ENCODE measurements at regions not wholly inside any gene's neighbourhood (a gene's known extent, or its start where the extent isn't known, plus 50 kb on each side); places are given as distances from the start of the nearest gene placed in this dataset.

DNA sequence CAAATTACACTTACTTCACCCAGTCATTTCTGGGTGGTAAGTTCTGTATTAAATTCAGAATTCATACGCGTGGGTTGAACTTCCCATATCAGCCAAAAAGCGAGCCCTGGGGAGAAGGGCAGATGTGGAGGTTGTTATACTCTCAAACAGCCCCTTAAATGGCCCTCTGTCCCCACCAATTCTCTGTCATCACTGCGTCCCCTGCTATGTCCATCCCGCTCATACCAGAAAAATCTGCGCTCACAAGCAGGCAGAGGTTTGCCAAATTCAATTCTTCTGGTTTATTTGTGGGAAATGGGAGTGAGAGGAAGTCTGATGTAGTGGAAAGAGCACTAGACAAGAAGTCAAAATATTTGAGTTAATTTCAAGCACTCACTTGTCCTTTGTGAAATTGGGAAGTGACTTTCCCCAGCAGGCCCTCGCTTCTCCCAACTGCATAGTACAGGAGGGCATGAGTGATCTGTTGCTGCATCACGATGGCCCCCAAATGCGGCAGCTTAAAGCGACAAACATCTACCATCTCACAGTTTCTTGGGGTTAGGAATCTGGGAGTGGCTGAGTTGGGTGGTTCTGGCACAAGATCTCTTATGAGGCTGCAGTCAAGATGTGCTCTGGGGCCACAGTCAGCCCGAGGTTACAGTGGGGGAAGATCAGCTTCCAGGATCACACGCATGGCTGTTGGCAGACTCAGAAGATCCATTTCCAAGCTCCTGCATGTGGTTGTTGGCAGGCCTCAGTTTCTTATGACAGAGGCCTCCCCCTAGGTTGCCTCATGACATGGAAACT lies 67.7 kb downstream of the CPN2 start:
- TF ChIP-seq, protein P1, sequence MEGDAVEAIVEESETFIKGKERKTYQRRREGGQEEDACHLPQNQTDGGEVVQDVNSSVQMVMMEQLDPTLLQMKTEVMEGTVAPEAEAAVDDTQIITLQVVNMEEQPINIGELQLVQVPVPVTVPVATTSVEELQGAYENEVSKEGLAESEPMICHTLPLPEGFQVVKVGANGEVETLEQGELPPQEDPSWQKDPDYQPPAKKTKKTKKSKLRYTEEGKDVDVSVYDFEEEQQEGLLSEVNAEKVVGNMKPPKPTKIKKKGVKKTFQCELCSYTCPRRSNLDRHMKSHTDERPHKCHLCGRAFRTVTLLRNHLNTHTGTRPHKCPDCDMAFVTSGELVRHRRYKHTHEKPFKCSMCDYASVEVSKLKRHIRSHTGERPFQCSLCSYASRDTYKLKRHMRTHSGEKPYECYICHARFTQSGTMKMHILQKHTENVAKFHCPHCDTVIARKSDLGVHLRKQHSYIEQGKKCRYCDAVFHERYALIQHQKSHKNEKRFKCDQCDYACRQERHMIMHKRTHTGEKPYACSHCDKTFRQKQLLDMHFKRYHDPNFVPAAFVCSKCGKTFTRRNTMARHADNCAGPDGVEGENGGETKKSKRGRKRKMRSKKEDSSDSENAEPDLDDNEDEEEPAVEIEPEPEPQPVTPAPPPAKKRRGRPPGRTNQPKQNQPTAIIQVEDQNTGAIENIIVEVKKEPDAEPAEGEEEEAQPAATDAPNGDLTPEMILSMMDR (IDR thresholded peaks at IDR 0.05) = no peak
- TF ChIP-seq POLR2A (IDR thresholded peaks at IDR 0.05) = no peak
